OCI-LY7 (cell line): ENCODE measurements at regions not wholly inside any gene's neighbourhood (a gene's known extent, or its start where the extent isn't known, plus 50 kb on each side); places are given as distances from the start of the nearest gene placed in this dataset.

Source experiments
- EZH2phosphoT487 ChIP-seq: fragments of 200-600 bp; sonication (generic); IDR thresholded peaks from 2 replicates; pipeline ENCODE4 v1.6.1; 2018; ENCODE audit warnings: low read depth, borderline replicate concordance, mild to moderate bottlenecking, mixed run types, antibody characterized with exemption, low read length, moderate library complexity, mixed read lengths
- TF ChIP-seq, protein P1 (sequence below): fragments of 200-600 bp; sonication (generic); conservative IDR thresholded peaks from 2 replicates; pipeline ENCODE4 v1.5.1; 2014; ENCODE audit warnings: mild to moderate bottlenecking, antibody characterized with exemption, low read length, moderate library complexity, mixed read lengths

DNA sequence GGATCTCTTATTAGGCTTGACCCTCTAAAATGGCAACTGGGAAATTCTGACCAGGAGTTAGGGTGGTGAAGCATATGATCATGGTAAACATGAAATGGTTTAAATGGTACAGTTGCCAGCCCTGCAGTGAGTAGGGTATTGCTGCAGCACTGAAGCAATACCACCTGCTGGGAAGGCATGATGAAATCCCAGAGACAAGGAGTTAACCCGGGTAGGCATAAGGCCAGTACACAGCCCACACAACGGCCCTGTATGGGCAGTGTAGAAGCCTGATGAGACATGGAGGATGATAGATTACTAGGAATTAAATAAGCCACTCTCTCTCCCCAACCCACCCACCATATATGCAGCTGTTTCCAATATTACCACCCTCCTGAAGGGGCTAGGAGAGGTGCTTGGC is 197.4 kb upstream of the MOCS1 start:
- TF ChIP-seq, protein P1, sequence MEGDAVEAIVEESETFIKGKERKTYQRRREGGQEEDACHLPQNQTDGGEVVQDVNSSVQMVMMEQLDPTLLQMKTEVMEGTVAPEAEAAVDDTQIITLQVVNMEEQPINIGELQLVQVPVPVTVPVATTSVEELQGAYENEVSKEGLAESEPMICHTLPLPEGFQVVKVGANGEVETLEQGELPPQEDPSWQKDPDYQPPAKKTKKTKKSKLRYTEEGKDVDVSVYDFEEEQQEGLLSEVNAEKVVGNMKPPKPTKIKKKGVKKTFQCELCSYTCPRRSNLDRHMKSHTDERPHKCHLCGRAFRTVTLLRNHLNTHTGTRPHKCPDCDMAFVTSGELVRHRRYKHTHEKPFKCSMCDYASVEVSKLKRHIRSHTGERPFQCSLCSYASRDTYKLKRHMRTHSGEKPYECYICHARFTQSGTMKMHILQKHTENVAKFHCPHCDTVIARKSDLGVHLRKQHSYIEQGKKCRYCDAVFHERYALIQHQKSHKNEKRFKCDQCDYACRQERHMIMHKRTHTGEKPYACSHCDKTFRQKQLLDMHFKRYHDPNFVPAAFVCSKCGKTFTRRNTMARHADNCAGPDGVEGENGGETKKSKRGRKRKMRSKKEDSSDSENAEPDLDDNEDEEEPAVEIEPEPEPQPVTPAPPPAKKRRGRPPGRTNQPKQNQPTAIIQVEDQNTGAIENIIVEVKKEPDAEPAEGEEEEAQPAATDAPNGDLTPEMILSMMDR, result no peak
- no peak for TF ChIP-seq EZH2phosphoT487
